AG10803 (cell line): ENCODE measurements at regions not wholly inside any gene's neighbourhood (a gene's known extent, or its start where the extent isn't known, plus 50 kb on each side); places are given as distances from the start of the nearest gene placed in this dataset.

Experiments
- DNase-seq: peaks from one replicate; pipeline ENCODE4 v3.0.0; 2010; ENCODE audit warnings: low read depth
- H3K4me3 ChIP-seq: 2 replicates; pipeline ENCODE4 v1.5.1; 2011; ENCODE audit warnings: mild to moderate bottlenecking, low read length, control low read depth
- CTCF ChIP-seq: conservative IDR thresholded peaks from 2 replicates; pipeline ENCODE4 v1.5.1; 2011; ENCODE audit warnings: mild to moderate bottlenecking, low read length, control low read depth, inconsistent platforms

- DNase-seq = peak; percentile 34
- TF ChIP-seq CTCF = no peak
These were observed 105.5 kb upstream of the CPEB4 start for GRCh38 chr5:173782671-173783101.

GRCh38 chr5:173783371-173783770 lies 104.8 kb upstream of the CPEB4 start:
- DNase-seq = no peak
- TF ChIP-seq CTCF = no peak
- H3K4me3 ChIP-seq = no peak overlapping the region

More at GRCh38 chr5:173782671-173783101, 105.5 kb upstream of the CPEB4 start:
- no peak overlapping the region for H3K4me3 ChIP-seq

GRCh38 chr5:173785400-173785799 lies 102.7 kb upstream of the CPEB4 start:
- H3K4me3 ChIP-seq = no peak overlapping the region
- no peak for DNase-seq
- TF ChIP-seq CTCF = no peak

GRCh38 chr5:173785866-173786265 lies 102.3 kb upstream of the CPEB4 start:
- H3K4me3 ChIP-seq = no peak overlapping the region
- DNase-seq = no peak
- no peak for TF ChIP-seq CTCF

- H3K4me3 ChIP-seq = no peak overlapping the region
- no peak for TF ChIP-seq CTCF
- no peak for DNase-seq
These were observed 101.6 kb upstream of the CPEB4 start for GRCh38 chr5:173786286-173787187.

GRCh38 chr5:173789031-173789920 lies 98.9 kb upstream of the CPEB4 start:
- H3K4me3 ChIP-seq = no peak overlapping the region
- peak; percentile 74 for DNase-seq
- no peak for TF ChIP-seq CTCF
